Naive thymus-derived CD8-positive, alpha-beta T cell (primary cell): ENCODE measurements at regions not wholly inside any gene's neighbourhood (a gene's known extent, or its start where the extent isn't known, plus 50 kb on each side); places are given as distances from the start of the nearest gene placed in this dataset.
"Not testable (repeated sequence)": the region's sequence is repeated elsewhere in the genome, so short reads cannot be mapped to it uniquely, and the experiment has no call there.

Experiments
- ATAC-seq, 2 donors: fragments of 150-1000 bp; cut with Tn5 transposase in 1 of 2; sonication (Bioruptor Pico), chemical (Tn5 transposase) in 1 of 2; 1 replicate in 1 of 2; 2 replicates in 1 of 2; pipeline ENCODE4 v1.10.0; 2021; ENCODE audit warnings: mild to moderate bottlenecking in 2 of 2, moderate library complexity in 2 of 2
- POLR2A ChIA-PET: fragments of 350-600 bp; sonication (Branson Sonifier 250); formaldehyde crosslinking; loops from one replicate; lab custom pipeline; 2021; ENCODE audit warnings: antibody characterized with exemption; lab: Charles Lee
- DNase-seq, 10 donors: peaks; one replicate each; pipeline versions ENCODE4 v3.0.0 to v3.0.0-alpha.2; 2020 to 2022
- H3K27ac Mint-ChIP-seq, 10 donors: one replicate each; pipeline ENCODE4 v1.8.0; 2020 to 2022; ENCODE audit warnings: mild to moderate bottlenecking in 10 of 10, mixed read lengths in 10 of 10, moderate library complexity in 4 of 10, inconsistent platforms in 1 of 10
- H3K27me3 Mint-ChIP-seq, 5 donors: one replicate each; pipeline ENCODE4 v1.8.0; 2021 to 2022; ENCODE audit warnings: mixed read lengths in 5 of 5
- H3K36me3 Mint-ChIP-seq, 3 donors: one replicate each; pipeline ENCODE4 v1.8.0; 2020 to 2022; ENCODE audit warnings: mixed read lengths in 3 of 3, mild to moderate bottlenecking in 2 of 3, inconsistent platforms in 1 of 3
- H3K4me1 Mint-ChIP-seq, 4 donors: one replicate each; pipeline ENCODE4 v1.8.0; 2021 to 2022; ENCODE audit warnings: mixed read lengths in 4 of 4
- H3K4me3 Mint-ChIP-seq, 10 donors: one replicate each; pipeline ENCODE4 v1.8.0; 2020 to 2022; ENCODE audit warnings: mild to moderate bottlenecking in 10 of 10, mixed read lengths in 10 of 10, moderate library complexity in 6 of 10, inconsistent platforms in 1 of 10
- H3K9me3 Mint-ChIP-seq, 9 donors: one replicate each; pipeline ENCODE4 v1.8.0; 2020 to 2022; ENCODE audit warnings: mixed read lengths in 9 of 9, mild to moderate bottlenecking in 3 of 9, inconsistent platforms in 1 of 9, moderate library complexity in 1 of 9

DNA sequence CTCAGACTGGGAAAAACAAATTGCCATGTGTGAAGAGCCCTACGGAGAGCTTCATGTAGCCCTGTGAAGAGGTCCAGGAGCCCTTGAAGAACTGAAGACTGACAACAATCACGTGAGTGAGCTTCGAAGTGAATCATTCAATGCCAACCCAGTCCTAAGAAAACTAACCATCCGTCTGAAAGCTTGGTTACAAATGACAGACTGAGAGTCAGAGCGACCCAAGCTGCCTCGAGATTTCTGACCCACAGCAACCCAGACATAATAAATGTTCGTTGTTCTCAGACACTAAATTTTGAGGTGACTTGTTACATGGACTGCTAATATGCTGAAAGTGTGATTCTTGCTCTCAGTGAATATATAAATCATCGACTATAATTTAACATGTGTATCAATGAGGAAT lies 987.2 kb upstream of the ROBO1 start:
- Mint-ChIP-seq H3K4me3 (no peak overlapping the region), H3K4me1 (no peaks in the 10 kb centered on the region), H3K27me3 (no peaks in the 10 kb centered on the region), H3K9me3 (peaks cover 2 to 38% (median 9%) of the 10 kb centered on the region in 9 donors), H3K36me3 (no peaks in the 10 kb centered on the region), H3K27ac (no peak overlapping the region)
- DNase-seq = no peak
- POLR2A ChIA-PET = no interaction called here
- no peak for ATAC-seq

DNA sequence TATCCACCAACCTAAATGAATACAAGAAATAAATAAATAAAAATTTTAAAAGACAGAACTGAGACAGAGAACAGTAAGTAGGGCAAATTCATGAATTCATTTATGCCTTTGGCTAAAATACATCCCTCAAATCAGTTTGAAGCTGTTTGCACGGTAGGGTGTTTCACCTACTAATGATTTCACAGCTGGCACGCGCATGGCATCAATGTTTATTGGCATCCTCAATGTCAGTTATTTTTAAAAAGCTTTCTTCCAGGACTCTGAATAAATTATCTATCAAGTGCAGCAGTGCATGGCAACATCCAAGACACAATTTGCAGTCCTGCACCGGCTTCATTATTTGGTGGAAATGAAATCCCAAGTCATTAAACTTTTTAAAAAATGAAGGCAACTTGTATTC lies 985.2 kb upstream of the ROBO1 start:
- Mint-ChIP-seq H3K36me3 (no peaks in the 10 kb centered on the region), H3K4me3 (no peak overlapping the region), H3K27ac (no peak overlapping the region), H3K9me3 (peaks cover 0 to 37% (median 8%) of the 10 kb centered on the region in 9 donors), H3K4me1 (no peaks in the 10 kb centered on the region), H3K27me3 (no peaks in the 10 kb centered on the region)
- ATAC-seq (no peak), DNase-seq (no peak)
- POLR2A ChIA-PET = no interaction called here

DNA sequence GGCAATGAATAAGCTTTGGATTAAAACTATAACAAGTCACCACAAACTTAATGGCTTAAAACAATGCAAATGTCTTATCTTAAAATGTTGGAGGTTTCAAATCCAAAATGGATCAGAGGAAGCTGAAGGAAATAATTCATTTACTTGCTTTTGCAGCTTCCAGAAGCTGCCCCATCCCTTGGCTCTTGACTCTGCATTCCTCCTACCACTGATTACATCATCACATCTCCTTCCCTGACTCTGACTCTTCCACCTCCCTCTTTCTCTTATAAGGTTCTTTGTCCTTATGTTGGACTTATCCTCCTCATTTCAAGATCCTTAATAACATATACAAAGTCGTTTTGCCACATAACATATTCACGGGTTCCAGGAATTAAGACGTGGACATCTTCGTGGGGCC lies 982.8 kb upstream of the ROBO1 start:
- no peak for ATAC-seq
- no peaks in the 10 kb centered on the region for H3K36me3 Mint-ChIP-seq
- no peaks in the 10 kb centered on the region for H3K27me3 Mint-ChIP-seq
- POLR2A ChIA-PET = no interaction called here
- H3K27ac Mint-ChIP-seq = no peak overlapping the region
- no peak overlapping the region for H3K4me3 Mint-ChIP-seq
- no peak for DNase-seq
- no peaks in the 10 kb centered on the region for H3K4me1 Mint-ChIP-seq
- H3K9me3 Mint-ChIP-seq = peaks cover 0 to 26% (median 8%) of the 10 kb centered on the region in 9 donors

DNA sequence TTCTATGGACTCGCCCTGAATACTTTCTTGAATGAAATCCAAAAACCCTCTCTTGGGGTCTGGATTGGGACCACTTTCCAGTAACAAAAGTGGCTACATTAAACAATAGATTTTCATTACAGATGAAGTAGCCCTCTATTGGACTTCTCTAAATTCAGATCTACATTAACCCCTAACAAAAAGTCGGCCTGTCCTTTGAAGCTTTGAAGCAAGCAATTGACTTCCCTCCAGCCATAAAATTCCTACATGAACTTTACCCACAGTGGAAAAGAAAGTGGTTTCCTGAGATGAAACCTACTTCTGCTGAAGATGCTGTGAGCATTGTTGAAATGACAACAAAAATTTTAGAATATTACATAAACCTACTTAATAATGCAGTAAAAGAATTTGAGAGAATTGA lies 967.1 kb upstream of the ROBO1 start:
- DNase-seq (no peak), ATAC-seq (no peak)
- POLR2A ChIA-PET = no interaction called here
- H3K27ac Mint-ChIP-seq = no peak overlapping the region
- H3K27me3 Mint-ChIP-seq = no peaks in the 10 kb centered on the region
- peaks cover 3 to 19% (median 10%) of the 10 kb centered on the region in 9 donors for H3K9me3 Mint-ChIP-seq
- peaks cover 0 to 16% (median 0%) of the 10 kb centered on the region in 3 donors for H3K36me3 Mint-ChIP-seq
- H3K4me1 Mint-ChIP-seq = no peaks in the 10 kb centered on the region
- no peak overlapping the region for H3K4me3 Mint-ChIP-seq

DNA sequence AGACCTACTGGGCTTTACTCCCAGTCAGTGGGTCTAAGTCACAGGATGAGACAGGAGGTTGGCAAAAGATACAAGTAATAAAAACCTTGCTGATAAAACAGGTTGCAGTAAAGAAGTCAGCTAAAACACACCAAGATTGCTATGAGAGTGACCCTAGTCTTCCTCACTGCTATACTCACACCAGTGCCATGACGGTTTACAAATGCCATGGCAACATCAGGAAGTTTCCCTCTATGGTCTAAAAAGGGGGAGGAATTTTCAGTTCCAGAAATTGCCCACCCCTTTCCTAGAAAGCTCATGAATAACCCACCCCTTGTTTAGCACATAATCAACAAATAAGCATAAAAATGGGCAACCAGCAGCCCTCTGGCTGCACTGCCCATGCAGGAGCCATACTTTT lies 966.7 kb upstream of the ROBO1 start:
- Mint-ChIP-seq H3K27ac (no peak overlapping the region), H3K36me3 (peaks cover 0 to 13% (median 0%) of the 10 kb centered on the region in 3 donors), H3K9me3 (peaks cover under 1 to 16% (median 9%) of the 10 kb centered on the region in 9 donors), H3K4me3 (no peak overlapping the region), H3K27me3 (no peaks in the 10 kb centered on the region), H3K4me1 (no peaks in the 10 kb centered on the region)
- no peak for DNase-seq
- POLR2A ChIA-PET = no interaction called here
- ATAC-seq = no peak

DNA sequence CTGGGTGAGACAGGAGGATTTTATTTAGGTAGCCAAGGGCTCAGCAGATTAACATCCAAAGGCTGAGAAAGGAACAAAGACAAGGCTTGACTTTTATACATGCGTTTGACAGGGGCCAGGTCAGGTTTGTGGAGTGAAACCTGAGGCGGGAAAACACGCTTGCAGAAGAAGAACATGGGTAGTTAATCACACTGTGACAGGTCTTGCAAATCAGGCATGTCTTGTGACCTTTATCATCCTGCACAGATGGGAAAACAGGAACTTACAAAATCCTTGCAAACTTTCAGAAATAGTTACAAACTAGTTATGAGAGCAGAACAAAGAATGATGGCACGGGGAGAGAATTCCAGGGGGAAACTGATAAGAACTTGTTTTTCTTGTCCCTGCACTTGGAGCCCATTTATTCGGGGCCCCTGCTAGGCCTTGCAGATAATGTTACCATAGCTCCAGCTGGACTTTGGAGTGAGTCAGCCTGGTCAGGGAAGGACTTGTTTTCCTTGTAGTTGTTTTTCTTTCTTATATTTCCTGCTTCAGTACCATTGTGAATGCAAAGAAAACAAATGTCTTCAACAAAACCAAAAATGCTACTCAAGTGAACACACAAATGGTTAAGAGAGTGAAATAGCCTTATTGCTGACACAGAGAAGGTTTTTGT lies 965.9 kb upstream of the ROBO1 start:
- Mint-ChIP-seq H3K4me3 (no peak overlapping the region), H3K36me3 (peaks cover 0 to 13% (median 0%) of the 10 kb centered on the region in 3 donors), H3K27ac (no peak overlapping the region), H3K4me1 (no peaks in the 10 kb centered on the region), H3K27me3 (no peaks in the 10 kb centered on the region), H3K9me3 (peaks cover 2 to 16% (median 9%) of the 10 kb centered on the region in 9 donors)
- no peak for ATAC-seq
- no peak for DNase-seq
- POLR2A ChIA-PET = no interaction called here

DNA sequence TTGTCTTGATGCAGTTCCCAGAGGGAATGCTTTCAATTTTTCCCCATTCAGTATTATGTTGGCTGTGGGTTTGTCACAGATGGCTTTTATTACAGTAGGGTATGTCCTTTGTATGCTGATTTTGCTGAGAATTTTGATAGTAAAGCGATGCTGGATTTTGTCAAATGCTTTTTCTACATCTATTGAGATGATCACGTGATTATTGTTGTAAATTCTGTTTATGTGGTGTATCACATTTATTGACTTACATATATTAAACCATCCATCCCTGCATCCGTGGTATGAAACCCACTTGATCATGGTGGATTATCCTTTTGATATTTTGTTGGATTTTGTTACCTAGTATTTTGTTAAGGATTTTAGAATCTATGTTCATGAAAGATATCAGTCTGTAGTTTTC lies 959.8 kb upstream of the ROBO1 start:
- DNase-seq, H3K4me3 Mint-ChIP-seq: not testable (repeated sequence)

DNA sequence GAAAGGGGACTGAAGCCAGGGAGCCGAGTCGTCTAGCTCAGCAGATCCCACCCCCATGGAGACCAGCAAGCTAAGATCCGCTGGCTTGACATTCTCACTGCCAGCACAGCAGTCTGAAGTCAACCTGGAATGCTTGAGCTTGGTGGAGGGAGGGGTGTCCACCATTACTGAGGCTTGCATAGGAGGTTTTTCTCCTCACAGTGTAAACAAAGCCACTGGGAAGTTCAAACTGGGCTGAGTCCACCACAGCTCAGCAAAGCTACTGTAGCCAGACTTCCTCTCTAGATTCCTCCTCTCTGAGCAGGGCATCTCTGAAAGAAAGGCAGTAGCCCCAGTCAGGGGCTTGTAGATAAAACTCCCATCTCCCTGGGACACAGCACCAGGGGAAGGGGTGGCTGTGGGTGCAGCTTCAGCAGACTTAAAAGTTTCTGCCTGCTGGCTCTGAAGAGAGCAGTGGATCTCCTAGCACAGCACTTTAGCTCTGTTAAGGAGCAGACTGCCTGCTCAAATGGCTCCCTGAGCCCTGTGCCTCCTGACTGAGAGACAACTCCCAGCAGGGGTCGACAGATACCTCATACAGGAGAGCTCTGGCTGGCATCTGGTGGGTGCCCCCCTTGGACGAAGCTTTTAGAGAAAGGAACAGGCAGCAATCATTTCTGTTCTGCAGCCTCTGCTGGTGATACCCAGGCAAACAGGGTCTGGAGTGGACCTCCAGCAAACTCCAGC lies 942.0 kb upstream of the ROBO1 start:
- H3K27ac Mint-ChIP-seq, H3K27me3 Mint-ChIP-seq, POLR2A ChIA-PET: not testable (repeated sequence)

More for the DNA sequence above, 959.8 kb upstream of the ROBO1 start:
- H3K27ac Mint-ChIP-seq, H3K4me1 Mint-ChIP-seq, ATAC-seq, H3K36me3 Mint-ChIP-seq, POLR2A ChIA-PET, H3K27me3 Mint-ChIP-seq: not testable (repeated sequence)
- H3K9me3 Mint-ChIP-seq = peaks cover 0 to 19% (median 12%) of the 10 kb centered on the region in 9 donors

DNA sequence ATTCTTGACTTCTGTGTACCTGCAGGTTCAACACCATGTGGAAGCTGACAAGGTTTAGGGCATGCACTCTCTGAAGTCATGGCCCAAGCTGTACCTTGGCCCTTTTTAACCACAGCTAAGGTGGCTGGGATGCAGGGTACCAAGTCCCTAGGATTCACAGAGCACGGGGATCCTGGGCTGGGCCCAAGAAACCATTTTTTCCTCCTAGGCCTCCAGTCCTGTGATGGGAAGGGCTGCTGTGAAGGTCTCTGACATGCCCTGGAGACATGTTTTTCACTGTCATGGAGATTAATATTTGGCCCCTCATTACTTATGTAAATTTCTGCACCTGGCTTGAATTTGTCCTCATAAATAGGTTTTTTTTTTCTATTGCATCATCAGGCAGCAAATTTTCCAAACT lies 937.5 kb upstream of the ROBO1 start:
- Mint-ChIP-seq H3K9me3 (peaks cover 2 to 45% (median 17%) of the 10 kb centered on the region in 9 donors), H3K4me3 (no peak overlapping the region), H3K27ac (no peak overlapping the region), H3K4me1 (no peaks in the 10 kb centered on the region), H3K27me3 (no peaks in the 10 kb centered on the region), H3K36me3 (peaks cover 0 to 14% (median 0%) of the 10 kb centered on the region in 3 donors)
- DNase-seq = no peak
- POLR2A ChIA-PET = no interaction called here
- ATAC-seq = no peak

More for the DNA sequence above, 942.0 kb upstream of the ROBO1 start:
- not testable (repeated sequence) for ATAC-seq, DNase-seq, H3K4me3 Mint-ChIP-seq, H3K36me3 Mint-ChIP-seq, H3K4me1 Mint-ChIP-seq
- peaks cover 2 to 57% (median 17%) of the 10 kb centered on the region in 9 donors for H3K9me3 Mint-ChIP-seq

DNA sequence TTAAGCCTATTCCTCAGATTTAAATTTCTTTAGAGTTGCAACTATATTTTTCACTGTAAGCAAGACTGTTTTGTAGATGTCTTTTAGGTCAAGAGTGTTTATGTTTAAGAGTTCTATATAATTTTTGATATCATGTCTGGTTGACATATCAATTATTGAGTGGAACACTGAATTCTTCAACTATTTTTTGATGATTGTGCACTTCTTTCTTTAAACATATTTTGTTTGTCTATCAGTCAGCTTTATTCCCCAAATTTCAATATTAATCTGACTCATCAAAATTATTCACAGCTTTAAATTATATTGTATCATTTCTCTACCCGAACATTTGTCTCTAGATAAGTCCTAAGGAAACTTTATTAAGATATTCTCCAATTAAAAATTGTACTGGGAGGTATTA lies 933.6 kb upstream of the ROBO1 start:
- Mint-ChIP-seq H3K27ac (no peak overlapping the region), H3K27me3 (no peaks in the 10 kb centered on the region), H3K9me3 (peaks cover 4 to 29% (median 15%) of the 10 kb centered on the region in 9 donors), H3K4me3 (no peak overlapping the region), H3K36me3 (peaks cover 0 to 14% (median 0%) of the 10 kb centered on the region in 3 donors), H3K4me1 (no peaks in the 10 kb centered on the region)
- ATAC-seq (no peak), DNase-seq (no peak)
- POLR2A ChIA-PET = no interaction called here

DNA sequence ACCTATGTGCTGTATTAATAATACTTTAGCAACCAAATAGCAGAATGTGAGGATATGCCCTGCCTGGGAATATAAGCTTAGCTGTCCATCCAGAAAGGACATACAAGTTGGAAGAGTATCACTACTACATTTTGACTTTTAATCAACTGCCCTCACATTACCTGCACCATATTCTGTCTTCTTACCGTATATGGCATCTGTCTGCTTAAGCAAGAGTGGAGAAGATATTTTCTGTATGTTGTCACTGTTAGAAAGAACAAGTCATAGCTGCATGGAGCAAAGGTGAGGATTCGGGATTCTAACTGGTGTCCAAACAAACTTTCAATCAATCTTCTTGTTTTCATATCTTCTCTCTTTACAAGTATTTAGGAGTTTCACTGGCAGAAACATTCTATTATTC lies 929.5 kb upstream of the ROBO1 start:
- no peak overlapping the region for H3K4me3 Mint-ChIP-seq

DNA sequence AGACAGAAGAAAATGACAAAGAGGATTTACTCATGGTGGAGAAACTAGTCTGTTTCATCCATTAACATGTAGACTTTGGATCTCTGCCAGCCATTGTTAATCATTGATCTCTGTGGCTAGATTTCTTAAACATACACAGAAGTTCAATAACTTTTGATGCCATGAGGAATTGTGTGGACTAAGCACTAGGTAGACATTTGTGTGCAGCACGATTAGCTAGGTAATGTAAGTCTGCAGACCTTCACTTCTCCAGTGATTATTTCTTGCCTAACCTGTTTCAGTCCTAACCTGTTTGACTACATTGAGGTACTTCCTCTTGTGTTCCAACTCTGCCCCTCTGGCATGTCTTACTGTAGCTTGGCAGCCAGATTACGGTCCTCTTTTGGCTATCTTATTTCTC lies 928.5 kb upstream of the ROBO1 start:
- POLR2A ChIA-PET = no interaction called here
- no peak overlapping the region for H3K4me3 Mint-ChIP-seq
- peaks cover 4 to 15% (median 10%) of the 10 kb centered on the region in 9 donors for H3K9me3 Mint-ChIP-seq
- no peak for DNase-seq
- no peak overlapping the region for H3K27ac Mint-ChIP-seq
- no peaks in the 10 kb centered on the region for H3K36me3 Mint-ChIP-seq
- no peaks in the 10 kb centered on the region for H3K4me1 Mint-ChIP-seq
- ATAC-seq = no peak
- no peaks in the 10 kb centered on the region for H3K27me3 Mint-ChIP-seq

More for the DNA sequence above, 929.5 kb upstream of the ROBO1 start:
- Mint-ChIP-seq H3K36me3 (no peaks in the 10 kb centered on the region), H3K27ac (no peak overlapping the region), H3K4me1 (no peaks in the 10 kb centered on the region), H3K9me3 (peaks cover 2 to 15% (median 7%) of the 10 kb centered on the region in 9 donors), H3K27me3 (no peaks in the 10 kb centered on the region)
- ATAC-seq (no peak), DNase-seq (no peak)
- POLR2A ChIA-PET = no interaction called here

DNA sequence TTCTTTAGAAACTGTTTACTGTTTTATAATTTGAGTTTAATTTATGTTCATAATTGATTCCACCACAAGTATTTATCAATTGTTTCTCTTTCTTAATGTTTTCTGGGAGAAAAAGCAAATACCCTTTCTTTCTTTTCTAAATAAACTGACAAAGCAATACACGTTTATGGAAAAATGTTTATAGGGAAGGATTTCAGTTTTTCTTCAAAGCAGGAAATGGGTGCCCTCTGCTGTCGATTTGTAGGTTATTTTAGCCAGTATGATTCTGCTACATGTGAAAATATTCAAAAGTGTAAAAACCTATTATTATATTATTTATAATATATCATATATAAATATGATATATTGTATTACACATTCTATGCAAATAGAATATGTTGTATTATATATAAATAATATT lies 921.0 kb upstream of the ROBO1 start:
- H3K27ac Mint-ChIP-seq = no peak overlapping the region
- ATAC-seq = no peak
- POLR2A ChIA-PET = no interaction called here
- no peaks in the 10 kb centered on the region for H3K36me3 Mint-ChIP-seq
- no peak for DNase-seq
- H3K9me3 Mint-ChIP-seq = peaks cover 0 to 20% (median 13%) of the 10 kb centered on the region in 9 donors
- H3K27me3 Mint-ChIP-seq = no peaks in the 10 kb centered on the region
- no peak overlapping the region for H3K4me3 Mint-ChIP-seq
- no peaks in the 10 kb centered on the region for H3K4me1 Mint-ChIP-seq
